HUES64 (cell line): ENCODE measurements at regions not wholly inside any gene's neighbourhood (a gene's known extent, or its start where the extent isn't known, plus 50 kb on each side); places are given as distances from the start of the nearest gene placed in this dataset.
"Not testable (repeated sequence)": the region's sequence is repeated elsewhere in the genome, so short reads cannot be mapped to it uniquely, and the experiment has no call there.

Experiments used
- H3K27ac ChIP-seq: 2 replicates; pipeline ENCODE4 v1.7.0; 2013; ENCODE audit warnings: low read depth, low read length, inconsistent platforms
- H3K27me3 ChIP-seq: 2 replicates; pipeline ENCODE4 v1.6.1; 2013; ENCODE audit warnings: mild to moderate bottlenecking, low read length; ENCODE audit not compliant: insufficient read depth
- H3K36me3 ChIP-seq: 2 replicates; pipeline ENCODE4 v1.6.1; 2013; ENCODE audit warnings: mild to moderate bottlenecking, low read length; ENCODE audit not compliant: insufficient read depth
- H3K4me1 ChIP-seq: 2 replicates; pipeline ENCODE4 v1.6.1; 2013; ENCODE audit warnings: mild to moderate bottlenecking, low read length, moderate library complexity; ENCODE audit not compliant: insufficient read depth
- H3K4me3 ChIP-seq: 2 replicates; pipeline ENCODE4 v1.5.1; 2013; ENCODE audit warnings: mild to moderate bottlenecking, low read length, moderate library complexity
- H3K9ac ChIP-seq: 2 replicates; pipeline ENCODE4 v1.6.1; 2013; ENCODE audit warnings: mild to moderate bottlenecking, low read depth, low read length
- H3K9me3 ChIP-seq: 2 replicates; pipeline ENCODE4 v1.6.1; 2013; ENCODE audit warnings: low read depth, low read length; ENCODE audit not compliant: insufficient read depth
- WGBS: fragments of 150-250, 120-280 bp; methylation state at CpG from one replicate; pipeline ENCODE4 v1.1.7; 2013; ENCODE audit warnings: missing lambda C conversion rate; 5-methylcytosine and 5-hydroxymethylcytosine counted together

DNA sequence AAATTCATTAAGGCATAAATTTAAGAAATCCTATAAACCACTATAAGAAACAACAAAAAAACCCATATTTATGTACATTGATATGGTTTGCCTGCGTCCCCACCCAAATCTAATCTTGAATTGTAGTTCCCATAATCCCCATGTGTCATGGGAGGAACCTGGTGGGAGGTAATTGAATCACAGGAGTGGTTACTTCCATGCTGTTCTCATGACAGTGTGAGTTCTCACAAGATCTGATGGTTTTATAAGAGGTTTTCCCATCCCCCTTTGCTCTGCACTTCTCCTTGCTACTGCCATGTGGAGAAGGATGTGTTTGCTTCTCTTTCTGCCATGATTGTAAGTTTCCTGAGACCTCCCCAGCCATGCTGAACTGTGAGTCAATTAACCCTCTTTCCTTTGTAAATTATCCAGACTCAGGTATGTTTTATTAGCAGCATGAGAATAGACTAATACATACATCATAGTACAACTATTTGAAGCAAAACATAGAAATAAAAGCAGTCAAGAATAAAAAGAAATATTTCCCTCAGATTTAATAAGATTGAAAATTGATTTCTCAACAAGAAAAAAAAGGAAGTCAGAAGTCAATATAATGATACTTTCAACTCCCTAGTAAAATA is 209.0 kb upstream of the GPC6 start:
- WGBS = no CpG with 5 or more reads among the region's 1 CpG
- peaks cover 11% of the 10 kb centered on the region; the same call in 1 of the 2 replicates for H3K9me3 ChIP-seq
- H3K4me3 ChIP-seq = no peak overlapping the region
- no peaks in the 10 kb centered on the region for H3K4me1 ChIP-seq
- H3K27me3 ChIP-seq = no peaks in the 10 kb centered on the region
- no peak overlapping the region for H3K27ac ChIP-seq
- no peaks in the 10 kb centered on the region for H3K36me3 ChIP-seq
- H3K9ac ChIP-seq = no peak overlapping the region

DNA sequence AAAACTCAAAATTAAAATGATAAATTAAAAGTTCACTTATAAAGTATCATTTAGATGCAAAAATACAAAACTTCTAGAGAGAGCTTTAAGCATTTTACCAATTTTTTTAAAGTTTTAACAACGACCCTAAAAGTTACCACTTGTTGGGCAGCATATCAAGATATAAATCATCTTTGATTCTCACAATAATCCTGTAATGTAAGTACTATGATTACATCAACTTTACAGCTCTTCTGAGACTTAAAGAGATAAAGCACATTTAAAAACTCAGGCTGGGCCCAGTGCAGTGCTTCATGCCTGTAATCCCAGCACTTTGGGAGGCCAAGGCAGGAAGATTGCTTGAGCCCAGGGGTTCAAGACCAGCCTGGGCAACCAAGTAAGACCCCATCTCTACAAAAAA is 202.7 kb upstream of the GPC6 start:
- H3K27ac ChIP-seq = no peak overlapping the region
- 91% methylated on average over 1 of the region's 1 CpG for WGBS
- H3K27me3 ChIP-seq = no peaks in the 10 kb centered on the region
- no peaks in the 10 kb centered on the region for H3K9me3 ChIP-seq
- no peak overlapping the region for H3K4me3 ChIP-seq
- no peak overlapping the region for H3K9ac ChIP-seq
- no peaks in the 10 kb centered on the region for H3K36me3 ChIP-seq
- no peaks in the 10 kb centered on the region for H3K4me1 ChIP-seq

DNA sequence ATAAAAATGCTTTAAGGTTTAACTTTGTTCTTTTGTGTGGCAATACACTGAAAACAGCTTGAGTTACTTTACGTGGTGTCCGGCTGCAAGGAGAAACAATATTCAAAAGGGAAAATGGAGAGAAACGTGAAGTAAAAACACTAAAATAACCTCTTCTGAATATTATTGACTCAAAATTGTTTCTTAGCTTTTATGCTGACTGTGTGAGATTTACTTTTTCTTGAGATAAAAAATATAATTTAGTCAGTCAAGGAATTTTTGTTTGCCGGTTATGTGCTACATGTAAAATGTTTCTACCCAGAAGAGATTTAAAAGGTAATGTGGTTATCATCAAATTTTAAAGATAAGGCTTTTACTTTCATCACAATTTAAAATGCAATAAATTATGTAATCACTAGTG is 200.6 kb upstream of the GPC6 start:
- no peaks in the 10 kb centered on the region for H3K9me3 ChIP-seq
- H3K27ac ChIP-seq = no peak overlapping the region
- H3K9ac ChIP-seq = no peak overlapping the region
- H3K36me3 ChIP-seq = no peaks in the 10 kb centered on the region
- WGBS = 93% methylated on average over 2 of the region's 4 CpGs
- H3K4me1 ChIP-seq = no peaks in the 10 kb centered on the region; the same call in 1 of the 2 replicates
- no peak overlapping the region for H3K4me3 ChIP-seq
- H3K27me3 ChIP-seq = no peaks in the 10 kb centered on the region

DNA sequence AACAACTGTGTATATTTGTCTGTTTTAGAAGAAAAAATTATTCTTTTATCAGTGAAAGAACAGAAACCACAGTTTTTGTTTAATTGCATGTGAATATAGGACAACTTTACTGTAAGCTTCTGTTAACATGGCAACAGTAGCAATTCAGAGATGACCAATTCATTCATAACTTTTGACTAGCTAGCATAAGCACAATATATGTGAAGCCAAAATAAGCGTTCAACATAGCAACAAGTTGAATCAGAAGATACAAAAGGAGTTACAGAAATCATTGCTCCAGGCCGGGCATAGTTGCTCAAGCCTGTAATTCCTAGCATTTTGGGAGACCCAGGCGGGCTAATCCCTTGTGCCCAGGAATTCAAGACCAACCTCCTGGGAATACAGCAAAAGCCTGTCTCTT is 197.1 kb upstream of the GPC6 start:
- Histone ChIP-seq H3K4me3 (no peak overlapping the region), H3K27me3 (no peaks in the 10 kb centered on the region), H3K4me1 (no peaks in the 10 kb centered on the region; the same call in 1 of the 2 replicates), H3K27ac (no peak overlapping the region), H3K9me3 (no peaks in the 10 kb centered on the region), H3K36me3 (no peaks in the 10 kb centered on the region), H3K9ac (no peak overlapping the region)
- WGBS = 93% methylated on average over 3 of the region's 3 CpGs

DNA sequence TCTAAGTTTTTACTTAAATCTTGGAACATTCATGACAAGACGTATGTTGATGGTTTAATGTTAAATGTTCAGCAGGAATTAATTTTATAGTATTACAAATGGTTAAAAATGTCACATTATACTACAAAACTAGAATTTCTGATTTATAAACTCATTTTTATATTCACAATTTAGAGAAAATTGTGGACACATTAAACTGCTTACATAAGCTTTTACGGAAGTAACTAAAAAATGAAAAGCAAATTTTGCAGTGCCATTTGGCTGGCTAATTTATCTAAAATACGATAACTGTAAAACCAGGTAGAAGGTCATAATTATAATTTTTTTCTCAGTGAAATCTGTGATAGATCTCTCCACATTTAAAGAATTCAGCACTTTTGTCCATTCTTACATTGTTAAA is 190.2 kb upstream of the GPC6 start:
- Histone ChIP-seq H3K27me3 (no peaks in the 10 kb centered on the region), H3K4me1 (no peaks in the 10 kb centered on the region), H3K4me3 (no peak overlapping the region), H3K27ac (no peak overlapping the region), H3K36me3 (no peaks in the 10 kb centered on the region), H3K9me3 (peaks cover 7% of the 10 kb centered on the region; the same call in 1 of the 2 replicates), H3K9ac (no peak overlapping the region)
- WGBS = 95% methylated on average over 2 of the region's 3 CpGs

DNA sequence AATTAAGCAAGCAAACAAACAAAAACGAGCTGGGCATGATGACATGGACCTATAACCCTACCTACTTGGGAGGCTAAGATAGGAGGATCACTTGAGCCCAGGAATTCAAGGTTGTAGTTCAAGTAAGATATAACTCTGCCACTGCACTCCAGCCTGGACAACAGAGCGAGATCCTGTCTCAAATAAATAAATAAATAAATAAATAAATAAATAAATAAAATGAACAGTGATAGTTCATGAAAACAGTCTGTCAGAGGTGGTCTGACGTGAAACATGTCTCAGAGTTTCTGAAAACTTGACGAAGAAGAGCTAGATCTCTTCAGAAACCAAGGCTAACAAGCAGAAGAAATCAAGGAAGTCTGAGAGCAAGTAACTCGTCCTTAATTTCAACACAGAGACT is 188.8 kb upstream of the GPC6 start:
- no peaks in the 10 kb centered on the region for H3K27me3 ChIP-seq
- no peaks in the 10 kb centered on the region for H3K36me3 ChIP-seq
- no peak overlapping the region for H3K9ac ChIP-seq
- no peak overlapping the region for H3K4me3 ChIP-seq
- H3K27ac ChIP-seq = no peak overlapping the region
- peaks cover 7% of the 10 kb centered on the region; the same call in 1 of the 2 replicates for H3K9me3 ChIP-seq
- 96% methylated on average over 3 of the region's 5 CpGs for WGBS
- no peaks in the 10 kb centered on the region for H3K4me1 ChIP-seq

DNA sequence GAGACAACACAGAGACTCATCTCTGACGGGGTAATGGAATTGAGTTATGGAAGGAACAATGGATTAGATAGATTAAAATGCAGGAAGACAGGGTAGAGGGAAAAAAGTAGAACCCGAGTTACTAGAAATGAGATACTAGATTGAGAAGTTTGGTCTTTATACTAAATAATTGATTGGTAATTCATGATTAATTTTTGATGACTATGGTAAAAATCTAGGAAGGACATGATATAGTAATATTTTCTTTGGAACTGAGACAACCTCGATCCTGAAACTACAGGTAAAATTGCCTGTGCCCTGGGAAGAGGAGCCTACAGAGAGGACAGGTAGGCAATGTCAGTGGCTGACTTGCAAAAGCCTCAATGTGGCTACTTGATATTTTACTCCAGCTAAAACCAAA is 188.4 kb upstream of the GPC6 start:
- WGBS = 92% methylated on average over 3 of the region's 3 CpGs
- H3K36me3 ChIP-seq = no peaks in the 10 kb centered on the region
- no peak overlapping the region for H3K4me3 ChIP-seq
- no peaks in the 10 kb centered on the region for H3K27me3 ChIP-seq
- H3K4me1 ChIP-seq = no peaks in the 10 kb centered on the region
- peaks cover 7% of the 10 kb centered on the region; the same call in 1 of the 2 replicates for H3K9me3 ChIP-seq
- no peak overlapping the region for H3K27ac ChIP-seq
- no peak overlapping the region for H3K9ac ChIP-seq

DNA sequence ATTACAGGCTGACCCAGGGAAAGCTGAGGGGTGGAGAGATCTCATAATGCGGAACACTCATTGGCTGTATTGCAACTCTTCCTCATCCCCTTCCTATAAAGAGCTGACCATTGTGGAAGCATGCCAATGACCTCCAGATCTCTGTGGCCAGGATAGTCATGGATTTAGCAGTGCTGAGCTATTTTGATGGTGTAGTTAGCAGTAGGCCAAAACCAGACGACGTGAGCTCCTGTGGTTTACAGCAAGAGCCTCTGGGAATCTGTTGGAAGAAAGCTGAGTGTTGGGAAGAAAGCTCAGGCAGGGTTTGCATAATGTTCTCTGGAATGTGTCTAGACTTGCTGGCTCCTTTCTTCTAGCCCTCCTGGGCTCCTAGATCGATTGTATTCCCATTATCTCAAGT is 187.5 kb upstream of the GPC6 start:
- WGBS = 95% methylated on average over 4 of the region's 4 CpGs
- no peak overlapping the region for H3K9ac ChIP-seq
- H3K36me3 ChIP-seq = no peaks in the 10 kb centered on the region
- H3K27me3 ChIP-seq = no peaks in the 10 kb centered on the region
- H3K27ac ChIP-seq = no peak overlapping the region; the same call in 1 of the 2 replicates
- H3K4me1 ChIP-seq = no peaks in the 10 kb centered on the region
- H3K9me3 ChIP-seq = peaks cover 7% of the 10 kb centered on the region; the same call in 1 of the 2 replicates
- H3K4me3 ChIP-seq = no peak overlapping the region

DNA sequence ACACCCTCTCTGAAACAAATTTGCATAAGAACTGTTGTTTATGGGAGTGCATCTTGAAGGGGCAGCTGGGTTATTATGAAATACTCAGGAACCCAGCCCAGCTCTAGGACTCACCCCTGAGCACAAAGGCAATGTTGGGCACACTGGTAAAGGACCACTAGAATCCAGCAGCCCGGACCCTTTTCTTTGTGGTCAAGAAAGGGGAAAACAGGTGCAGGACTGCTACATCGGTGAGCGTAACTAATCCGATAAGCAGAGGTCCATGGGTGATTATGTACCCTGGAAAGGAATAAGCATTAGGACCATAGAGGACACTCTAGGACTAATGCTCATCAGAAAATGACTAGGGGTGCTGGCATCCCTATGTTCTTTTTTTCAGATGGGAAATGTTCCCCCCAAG is 185.0 kb upstream of the GPC6 start:
- not testable (repeated sequence) for H3K4me3 ChIP-seq, H3K27me3 ChIP-seq, H3K27ac ChIP-seq, H3K36me3 ChIP-seq, H3K9ac ChIP-seq, H3K4me1 ChIP-seq, H3K9me3 ChIP-seq
- 96% methylated on average over 4 of the region's 4 CpGs for WGBS

DNA sequence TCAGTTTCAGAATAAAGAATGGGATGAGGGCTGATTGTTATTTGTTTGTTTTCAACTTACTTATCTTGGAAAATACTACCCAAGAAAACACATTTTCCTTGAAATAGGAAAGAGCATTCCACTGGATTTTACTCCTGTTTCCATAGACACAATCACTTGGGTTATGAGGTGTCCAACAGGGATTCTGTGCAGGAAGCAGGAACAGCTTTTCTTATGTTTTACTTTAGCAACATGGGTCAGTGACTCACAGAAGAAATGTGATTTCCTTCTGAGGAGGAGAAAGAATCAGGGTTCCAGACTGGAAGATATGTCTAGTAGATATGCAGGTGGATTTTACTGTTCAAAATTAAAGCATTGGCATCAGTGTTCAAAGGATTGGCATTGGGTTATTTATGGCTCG is 180.8 kb upstream of the GPC6 start:
- H3K4me3 ChIP-seq = no peak overlapping the region
- H3K36me3 ChIP-seq = no peaks in the 10 kb centered on the region
- H3K27me3 ChIP-seq = no peaks in the 10 kb centered on the region
- no peaks in the 10 kb centered on the region for H3K4me1 ChIP-seq
- no peak overlapping the region for H3K9ac ChIP-seq
- 89% methylated on average over 1 of the region's 1 CpG for WGBS
- no peaks in the 10 kb centered on the region for H3K9me3 ChIP-seq
- H3K27ac ChIP-seq = no peak overlapping the region

DNA sequence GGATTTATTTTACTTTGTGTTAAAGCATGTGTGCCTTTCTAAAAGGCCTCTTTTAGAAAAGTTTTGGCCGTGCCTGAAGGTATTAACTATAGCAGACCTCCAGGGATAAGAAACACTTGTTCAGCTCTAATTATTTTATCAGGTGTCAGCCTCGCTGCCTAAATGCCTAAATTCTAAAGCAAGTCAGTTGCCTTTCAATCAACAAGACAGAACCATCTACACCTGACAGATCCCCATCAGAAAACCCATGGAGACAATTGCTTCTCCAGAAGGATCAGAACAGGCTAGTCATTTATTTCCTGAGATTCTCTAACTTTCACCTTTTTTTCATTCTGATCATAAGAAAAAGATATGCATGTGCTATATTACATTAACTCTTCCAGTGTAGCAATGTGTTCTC is 171.4 kb upstream of the GPC6 start:
- H3K36me3 ChIP-seq = no peaks in the 10 kb centered on the region
- no peaks in the 10 kb centered on the region for H3K27me3 ChIP-seq
- no peak overlapping the region for H3K4me3 ChIP-seq
- no peak overlapping the region for H3K9ac ChIP-seq
- WGBS = 85% methylated on average over 2 of the region's 2 CpGs
- H3K9me3 ChIP-seq = no peaks in the 10 kb centered on the region
- no peaks in the 10 kb centered on the region for H3K4me1 ChIP-seq
- H3K27ac ChIP-seq = no peak overlapping the region

DNA sequence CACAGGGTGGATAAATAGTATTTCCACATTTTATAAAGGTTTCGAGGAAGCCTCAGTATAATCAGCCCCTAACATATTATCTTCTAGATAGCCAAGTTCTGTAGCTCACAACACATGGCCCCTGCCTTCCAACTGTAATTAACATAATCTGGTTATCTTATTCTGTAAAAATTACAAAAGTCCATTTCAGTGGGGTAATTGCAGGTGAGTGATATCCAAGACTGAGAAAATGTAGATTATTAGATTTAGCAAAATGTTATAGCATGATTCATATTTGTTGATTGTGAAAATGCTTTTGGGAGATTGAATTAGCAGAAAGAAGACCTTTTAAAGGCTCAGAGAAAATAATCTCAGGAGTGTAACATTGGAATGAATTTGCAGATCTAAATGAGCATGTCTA is 168.3 kb upstream of the GPC6 start:
- H3K27ac ChIP-seq = no peak overlapping the region
- no peaks in the 10 kb centered on the region for H3K4me1 ChIP-seq
- H3K9me3 ChIP-seq = no peaks in the 10 kb centered on the region
- H3K27me3 ChIP-seq = no peaks in the 10 kb centered on the region
- WGBS = 90% methylated on average over 1 of the region's 1 CpG
- H3K4me3 ChIP-seq = no peak overlapping the region
- no peak overlapping the region for H3K9ac ChIP-seq
- H3K36me3 ChIP-seq = no peaks in the 10 kb centered on the region
